Smooth muscle cell (in vitro differentiated cells): ENCODE measurements at regions not wholly inside any gene's neighbourhood (a gene's known extent, or its start where the extent isn't known, plus 50 kb on each side); places are given as distances from the start of the nearest gene placed in this dataset.
A peak's percentile ranks its signal among the peaks of the same experiment; 100 is the strongest.
"Not testable (repeated sequence)": the region's sequence is repeated elsewhere in the genome, so short reads cannot be mapped to it uniquely, and the experiment has no call there.

Source experiments
- DNase-seq: peaks from one replicate; lab custom pipeline; 2025; ENCODE audit not compliant: unreplicated experiment; lab: John Stamatoyannopoulos, UW
- H2AFZ ChIP-seq: fragments of 200-600 bp; sonication (generic); 2 replicates; pipeline ENCODE4 v1.6.0; 2016; ENCODE audit warnings: antibody characterized with exemption, low read depth, mild to moderate bottlenecking
- H3F3A ChIP-seq: fragments of 200-600 bp; sonication (generic); 2 replicates; pipeline ENCODE4 v1.6.0; 2017; ENCODE audit warnings: antibody characterized with exemption, low read depth
- H3K27ac ChIP-seq: fragments of 200-600 bp; sonication (generic); 2 replicates; pipeline ENCODE4 v1.5.1; 2016; ENCODE audit warnings: low read depth, mild to moderate bottlenecking
- H3K27me3 ChIP-seq: fragments of 200-600 bp; sonication (generic); 2 replicates; pipeline ENCODE4 v1.6.1; 2016; ENCODE audit warnings: low read depth, mild to moderate bottlenecking
- H3K36me3 ChIP-seq: fragments of 200-600 bp; sonication (generic); 2 replicates; pipeline ENCODE4 v1.5.1; 2016; ENCODE audit warnings: low read depth
- H3K4me1 ChIP-seq: fragments of 200-600 bp; sonication (generic); 2 replicates; pipeline ENCODE4 v1.5.1; 2016; ENCODE audit warnings: low read depth
- H3K4me2 ChIP-seq: fragments of 200-600 bp; sonication (generic); 2 replicates; pipeline ENCODE4 v1.6.0; 2016; ENCODE audit warnings: mild to moderate bottlenecking
- H3K4me3 ChIP-seq: fragments of 200-600 bp; sonication (generic); 2 replicates; pipeline ENCODE4 v1.5.1; 2016; ENCODE audit warnings: mild to moderate bottlenecking
- H3K79me2 ChIP-seq: fragments of 200-600 bp; sonication (generic); 2 replicates; pipeline ENCODE4 v1.6.0; 2016; ENCODE audit warnings: low read depth, mild to moderate bottlenecking
- H3K9ac ChIP-seq: fragments of 200-600 bp; sonication (generic); 2 replicates; pipeline ENCODE4 v1.6.0; 2016; ENCODE audit warnings: low read depth
- H3K9me3 ChIP-seq: fragments of 200-600 bp; sonication (generic); replicated peaks from 2 replicates; pipeline ENCODE4 v1.5.1; 2016; ENCODE audit warnings: low read depth
- H4K20me1 ChIP-seq: fragments of 200-600 bp; sonication (generic); 2 replicates; pipeline ENCODE4 v1.6.0; 2016; ENCODE audit warnings: low read depth
- WGBS: methylation state at CpG from one replicate; pipeline ENCODE4 v1.1.7; 2016; ENCODE audit warnings: low lambda C conversion rate; 5-methylcytosine and 5-hydroxymethylcytosine counted together
- TF ChIP-seq, protein P1 (sequence below): fragments of 200-600 bp; sonication (generic); IDR thresholded peaks from 2 replicates; pipeline ENCODE4 v1.5.1; 2017; ENCODE audit warnings: borderline replicate concordance, mild to moderate bottlenecking, antibody characterized with exemption; ENCODE audit not compliant: insufficient read depth, poor library complexity, severe bottlenecking

DNA sequence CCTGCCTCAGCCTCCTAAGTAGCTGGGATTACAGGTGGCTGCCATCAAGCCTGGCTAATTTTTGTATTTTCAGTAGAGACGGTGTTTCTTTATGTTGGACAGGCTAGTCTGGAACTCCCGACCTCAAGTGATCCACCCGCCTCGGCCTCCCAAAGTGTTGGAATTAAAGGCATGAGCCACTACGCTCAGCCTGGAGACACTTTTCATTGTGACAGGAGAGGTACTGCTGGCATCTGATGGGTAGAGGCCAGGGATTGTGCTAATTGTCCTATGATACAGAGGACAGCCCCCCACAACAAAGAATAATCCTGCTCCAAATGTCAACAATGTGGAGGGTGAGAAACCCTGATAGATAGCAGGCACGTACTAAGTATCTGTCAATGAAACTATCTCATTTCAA is 91.3 kb upstream of the SLC25A48 start:
- WGBS, result 39% methylated on average over 6 of the region's 6 CpGs
- DNase-seq, result no peak
- no peaks in the 10 kb centered on the region for H3K4me1 ChIP-seq
- peak overlapping the region; percentile 30 for H3K27ac ChIP-seq
- H4K20me1 ChIP-seq, result no peaks in the 10 kb centered on the region
- H3K9ac ChIP-seq, result no peak overlapping the region
- no peak overlapping the region for H3K4me3 ChIP-seq
- no peaks in the 10 kb centered on the region for H3K79me2 ChIP-seq
- no peaks in the 10 kb centered on the region for H3K27me3 ChIP-seq
- no peak overlapping the region for H2AFZ ChIP-seq
- H3F3A ChIP-seq, result peaks cover 12% of the 10 kb centered on the region
- H3K36me3 ChIP-seq, result no peaks in the 10 kb centered on the region
- no peaks in the 10 kb centered on the region for H3K9me3 ChIP-seq
- TF ChIP-seq, protein P1, sequence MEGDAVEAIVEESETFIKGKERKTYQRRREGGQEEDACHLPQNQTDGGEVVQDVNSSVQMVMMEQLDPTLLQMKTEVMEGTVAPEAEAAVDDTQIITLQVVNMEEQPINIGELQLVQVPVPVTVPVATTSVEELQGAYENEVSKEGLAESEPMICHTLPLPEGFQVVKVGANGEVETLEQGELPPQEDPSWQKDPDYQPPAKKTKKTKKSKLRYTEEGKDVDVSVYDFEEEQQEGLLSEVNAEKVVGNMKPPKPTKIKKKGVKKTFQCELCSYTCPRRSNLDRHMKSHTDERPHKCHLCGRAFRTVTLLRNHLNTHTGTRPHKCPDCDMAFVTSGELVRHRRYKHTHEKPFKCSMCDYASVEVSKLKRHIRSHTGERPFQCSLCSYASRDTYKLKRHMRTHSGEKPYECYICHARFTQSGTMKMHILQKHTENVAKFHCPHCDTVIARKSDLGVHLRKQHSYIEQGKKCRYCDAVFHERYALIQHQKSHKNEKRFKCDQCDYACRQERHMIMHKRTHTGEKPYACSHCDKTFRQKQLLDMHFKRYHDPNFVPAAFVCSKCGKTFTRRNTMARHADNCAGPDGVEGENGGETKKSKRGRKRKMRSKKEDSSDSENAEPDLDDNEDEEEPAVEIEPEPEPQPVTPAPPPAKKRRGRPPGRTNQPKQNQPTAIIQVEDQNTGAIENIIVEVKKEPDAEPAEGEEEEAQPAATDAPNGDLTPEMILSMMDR, result no peak
- peak overlapping the region; percentile 58 for H3K4me2 ChIP-seq

- WGBS, result 73% methylated on average over 5 of the region's 5 CpGs
- H3K4me1 ChIP-seq, DNase-seq: not testable (repeated sequence)
These were observed 92.2 kb upstream of the SLC25A48 start for GRCh38 chr5:135742240-135742639.

GRCh38 chr5:135741040-135741439 is 93.4 kb upstream of the SLC25A48 start:
- TF ChIP-seq, protein P1, result no peak

More at GRCh38 chr5:135742240-135742639, 92.2 kb upstream of the SLC25A48 start:
- H3F3A ChIP-seq, result peaks cover 12% of the 10 kb centered on the region
- not testable (repeated sequence) for H3K9ac ChIP-seq, H4K20me1 ChIP-seq, H3K27me3 ChIP-seq, H3K79me2 ChIP-seq, H3K4me3 ChIP-seq, H2AFZ ChIP-seq, H3K27ac ChIP-seq, H3K36me3 ChIP-seq, H3K9me3 ChIP-seq, H3K4me2 ChIP-seq

GRCh38 chr5:135740475-135740874 is 94.0 kb upstream of the SLC25A48 start:
- H4K20me1 ChIP-seq, result no peaks in the 10 kb centered on the region
- H3K4me3 ChIP-seq, result no peak overlapping the region
- no peak overlapping the region for H3K9ac ChIP-seq
- no peaks in the 10 kb centered on the region for H3K9me3 ChIP-seq
- TF ChIP-seq, protein P1, result no peak
- H3K27me3 ChIP-seq, result no peaks in the 10 kb centered on the region
- H3K36me3 ChIP-seq, result no peaks in the 10 kb centered on the region
- no peak overlapping the region for H2AFZ ChIP-seq
- H3K27ac ChIP-seq, result peak overlapping the region; percentile 83
- no peaks in the 10 kb centered on the region for H3K79me2 ChIP-seq
- 21% methylated on average over 2 of the region's 2 CpGs for WGBS
- DNase-seq, result no peak
- peak overlapping the region; percentile 28 for H3K4me2 ChIP-seq
- H3F3A ChIP-seq, result peaks cover 12% of the 10 kb centered on the region
- no peaks in the 10 kb centered on the region for H3K4me1 ChIP-seq

More at GRCh38 chr5:135741040-135741439, 93.4 kb upstream of the SLC25A48 start:
- Histone ChIP-seq H3K4me3 (no peak overlapping the region), H3K9me3 (no peaks in the 10 kb centered on the region), H3K4me2 (peak overlapping the region; percentile 26), H3K27ac (peak overlapping the region; percentile 83), H4K20me1 (no peaks in the 10 kb centered on the region), H3K79me2 (no peaks in the 10 kb centered on the region), H3F3A (peaks cover 12% of the 10 kb centered on the region), H3K9ac (no peak overlapping the region), H3K36me3 (no peaks in the 10 kb centered on the region), H2AFZ (no peak overlapping the region), H3K27me3 (no peaks in the 10 kb centered on the region), H3K4me1 (no peaks in the 10 kb centered on the region)
- 96% methylated on average over 2 of the region's 2 CpGs for whole genome bisulfite sequencing
- DNase-seq, result no peak
